ENCODE measurements at regions not wholly inside any gene's neighbourhood (a gene's known extent, or its start where the extent isn't known, plus 50 kb on each side); places are given as distances from the start of the nearest gene placed in this dataset.
"Not testable (repeated sequence)": the region's sequence is repeated elsewhere in the genome, so short reads cannot be mapped to it uniquely, and the experiment has no call there.

DNA sequence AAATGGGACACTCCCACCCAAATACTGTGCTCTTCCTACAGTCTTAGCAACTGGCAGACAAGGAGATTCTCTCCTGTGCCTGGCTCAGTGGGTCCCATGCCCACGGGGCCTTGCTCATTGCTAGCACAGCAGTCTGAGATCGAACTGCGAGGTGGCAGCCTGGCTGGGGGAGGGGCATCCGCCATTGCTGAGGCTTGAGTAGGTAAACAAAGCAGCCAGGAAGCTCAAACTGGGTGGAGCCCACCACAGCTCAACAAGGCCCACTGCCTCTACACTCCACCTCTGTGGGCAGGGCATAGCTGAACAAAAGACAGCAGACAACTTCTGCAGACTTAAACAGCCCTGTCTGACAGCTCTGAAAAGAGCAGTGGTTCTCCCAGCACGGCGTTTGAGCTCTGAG is 174.8 kb downstream of the COL12A1 start:
- not testable (repeated sequence) for DNase-seq (ENCODE audit: low read depth in 2 of 2)

DNA sequence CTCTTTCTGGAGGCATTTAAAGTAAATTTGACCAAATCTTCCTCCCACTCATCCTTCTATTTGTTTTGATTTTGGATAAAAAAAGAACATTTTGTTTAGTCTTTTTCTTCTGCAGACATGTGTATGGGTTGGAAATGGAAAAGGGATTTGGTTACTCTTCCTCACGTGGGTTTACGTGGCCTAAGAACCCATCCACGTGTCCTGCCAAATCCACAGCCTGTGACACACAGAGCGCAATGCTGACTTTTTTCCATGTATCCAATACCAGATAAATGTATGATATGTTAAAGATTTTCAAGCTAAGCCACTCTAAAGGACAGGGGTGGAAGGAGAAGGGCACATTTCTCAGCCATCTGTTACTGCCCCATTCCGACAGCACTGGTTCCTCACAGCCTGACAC is 176.5 kb downstream of the COL12A1 start:
- no peak overlapping the region for H3K4me3 ChIP-seq (replicated peaks in 1 of 2; ENCODE audit: low read depth in 2 of 2, low read length in 2 of 2)
- TF ChIP-seq, protein P1, sequence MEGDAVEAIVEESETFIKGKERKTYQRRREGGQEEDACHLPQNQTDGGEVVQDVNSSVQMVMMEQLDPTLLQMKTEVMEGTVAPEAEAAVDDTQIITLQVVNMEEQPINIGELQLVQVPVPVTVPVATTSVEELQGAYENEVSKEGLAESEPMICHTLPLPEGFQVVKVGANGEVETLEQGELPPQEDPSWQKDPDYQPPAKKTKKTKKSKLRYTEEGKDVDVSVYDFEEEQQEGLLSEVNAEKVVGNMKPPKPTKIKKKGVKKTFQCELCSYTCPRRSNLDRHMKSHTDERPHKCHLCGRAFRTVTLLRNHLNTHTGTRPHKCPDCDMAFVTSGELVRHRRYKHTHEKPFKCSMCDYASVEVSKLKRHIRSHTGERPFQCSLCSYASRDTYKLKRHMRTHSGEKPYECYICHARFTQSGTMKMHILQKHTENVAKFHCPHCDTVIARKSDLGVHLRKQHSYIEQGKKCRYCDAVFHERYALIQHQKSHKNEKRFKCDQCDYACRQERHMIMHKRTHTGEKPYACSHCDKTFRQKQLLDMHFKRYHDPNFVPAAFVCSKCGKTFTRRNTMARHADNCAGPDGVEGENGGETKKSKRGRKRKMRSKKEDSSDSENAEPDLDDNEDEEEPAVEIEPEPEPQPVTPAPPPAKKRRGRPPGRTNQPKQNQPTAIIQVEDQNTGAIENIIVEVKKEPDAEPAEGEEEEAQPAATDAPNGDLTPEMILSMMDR (IDR thresholded peaks at IDR 0.05; ENCODE audit: low read depth, low read length): no peak
- no peak for DNase-seq (ENCODE audit: low read depth in 2 of 2)

More for the DNA sequence above, 174.8 kb downstream of the COL12A1 start:
- not testable (repeated sequence) for H3K4me3 ChIP-seq (replicated peaks in 1 of 2; ENCODE audit: low read depth in 2 of 2, low read length in 2 of 2)

- H3K4me3 ChIP-seq (replicated peaks in 1 of 2; ENCODE audit: low read depth in 2 of 2, low read length in 2 of 2): no peak overlapping the region
- peak; percentile 7 to 12 for DNase-seq (ENCODE audit: low read depth in 2 of 2)
- TF ChIP-seq, protein P1 (IDR thresholded peaks at IDR 0.05; ENCODE audit: low read depth, low read length): no peak
Observed at GRCh38 chr6:75025371-75025770, 180.5 kb downstream of the COL12A1 start.

DNA sequence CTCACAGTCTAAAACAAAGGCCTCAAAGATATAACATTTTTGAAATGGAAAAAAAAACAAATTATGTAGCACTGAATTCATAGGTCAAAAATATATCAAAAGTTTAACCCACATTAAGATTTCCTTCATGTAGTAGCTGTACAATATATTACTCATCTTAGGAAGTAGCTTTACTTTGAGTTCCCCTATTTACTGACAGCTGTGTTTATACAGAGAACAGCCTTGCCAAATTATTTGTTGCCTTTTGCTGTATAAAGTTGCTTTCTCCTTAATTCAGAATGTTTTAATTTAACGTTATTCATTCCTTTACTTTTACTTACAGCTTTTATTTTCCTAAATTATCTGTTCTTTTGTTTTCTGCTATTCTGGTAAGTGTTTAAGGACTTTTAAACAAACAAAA is 181.0 kb downstream of the COL12A1 start:
- DNase-seq (ENCODE audit: low read depth in 2 of 2): peak; percentile 6 to 47
- TF ChIP-seq, protein P1 (IDR thresholded peaks at IDR 0.05; ENCODE audit: low read depth, low read length): no peak
- no peak overlapping the region for H3K4me3 ChIP-seq (replicated peaks in 1 of 2; ENCODE audit: low read depth in 2 of 2, low read length in 2 of 2)

- H3K4me3 ChIP-seq (replicated peaks in 1 of 2; ENCODE audit: low read depth in 2 of 2, low read length in 2 of 2): no peak overlapping the region
- DNase-seq (ENCODE audit: low read depth in 2 of 2): peak in 1 of 2 donors; percentile 54
- TF ChIP-seq, protein P1 (IDR thresholded peaks at IDR 0.05; ENCODE audit: low read depth, low read length): no peak
Observed at GRCh38 chr6:75023634-75024033, 182.2 kb downstream of the COL12A1 start.

DNA sequence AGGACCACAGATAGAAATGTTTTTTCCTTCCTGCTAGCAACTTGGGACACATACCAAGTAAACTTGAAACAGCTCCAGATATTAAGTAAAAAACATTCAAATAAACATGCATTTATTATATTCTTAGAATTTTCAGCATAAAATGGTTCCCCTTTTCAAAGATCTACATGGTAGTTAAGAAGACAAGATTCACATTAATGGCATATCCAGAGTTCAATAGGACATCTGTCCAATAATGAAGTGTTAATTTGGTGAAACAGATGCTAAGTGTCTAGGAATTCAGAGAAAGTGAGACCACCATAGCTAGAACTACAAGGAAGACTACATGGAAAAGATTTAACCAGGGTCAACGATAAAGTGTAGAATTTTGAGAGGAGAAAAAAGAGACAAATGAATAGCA is 184.9 kb downstream of the COL12A1 start:
- TF ChIP-seq, protein P1 (IDR thresholded peaks at IDR 0.05; ENCODE audit: low read depth, low read length): no peak
- DNase-seq (ENCODE audit: low read depth in 2 of 2): no peak

GRCh38 chr6:75020376-75020775 is 185.5 kb downstream of the COL12A1 start:
- no peak overlapping the region for H3K4me3 ChIP-seq (replicated peaks in 1 of 2; ENCODE audit: low read depth in 2 of 2, low read length in 2 of 2)
- no peak for DNase-seq (ENCODE audit: low read depth in 2 of 2)
- TF ChIP-seq, protein P1 (IDR thresholded peaks at IDR 0.05; ENCODE audit: low read depth, low read length): no peak

More for the DNA sequence above, 184.9 kb downstream of the COL12A1 start:
- H3K4me3 ChIP-seq (replicated peaks in 1 of 2; ENCODE audit: low read depth in 2 of 2, low read length in 2 of 2): no peak overlapping the region
